ENCODE measurements at regions not wholly inside any gene's neighbourhood (a gene's known extent, or its start where the extent isn't known, plus 50 kb on each side); places are given as distances from the start of the nearest gene placed in this dataset.

- Histone ChIP-seq H3K9me3 (replicated peaks; ENCODE audit: control insufficient read depth, insufficient read depth, low read length) (no peaks in the 10 kb centered on the region; the same call in 2 of the 3 replicates), H2AFZ (ENCODE audit: control insufficient read depth, low read depth, low read length) (no peak overlapping the region), H3K4me1 (ENCODE audit: control insufficient read depth, insufficient read depth, low read length) (no peaks in the 10 kb centered on the region), H3K79me2 (ENCODE audit: control insufficient read depth, insufficient read depth, low read length) (no peaks in the 10 kb centered on the region), H3K4me2 (ENCODE audit: control insufficient read depth, insufficient read depth) (no peak overlapping the region), H3K36me3 (ENCODE audit: control insufficient read depth in 2 of 2, insufficient read depth in 2 of 2, low read length in 1 of 2) (no peaks in the 10 kb centered on the region), H3K27ac (ENCODE audit: control insufficient read depth, insufficient read depth) (no peak overlapping the region), H3K9ac (ENCODE audit: control insufficient read depth, insufficient read depth, low read length) (no peak overlapping the region), H4K20me1 (ENCODE audit: control insufficient read depth, insufficient read depth) (no peaks in the 10 kb centered on the region), H3K27me3 (replicated peaks in 1 of 2; ENCODE audit: control insufficient read depth in 2 of 2, insufficient read depth in 2 of 2, low read length in 1 of 2) (no peaks in the 10 kb centered on the region), H3K4me3 (no peak overlapping the region)
- WGBS (ENCODE audit: insufficient coverage, insufficient replicate concordance, low lambda C conversion rate, missing lambda C conversion rate), result 59% methylated on average over 10 of the region's 10 CpGs
- SMC1A ChIA-PET (ENCODE audit: uncharacterized antibody, unreplicated experiment), result interaction anchor here (0.6 to 1.9 kb wide), 2 partner anchors 30 to 1808 kb away, joined by 3 to 10 read pairs; no protein-coding TSS in a partner anchor
- BruUV-seq (replicated peaks), result no TSS peak
- CTCF ChIA-PET, result interaction anchor here (1.2 to 2.7 kb wide), 2 partner anchors 42 to 301 kb away, joined by 3 to 9 read pairs; no protein-coding TSS in a partner anchor
- no peak for FAIRE-seq
- intact Hi-C loops (cut with micrococcal nuclease; ENCODE audit: unreplicated experiment), result no loop called here
- no peak for ATAC-seq
- POLR2A ChIA-PET, result no interaction called here
- in situ Hi-C loops (cut with MboI), result no loop called here
- RAD21 ChIA-PET (ENCODE audit: unreplicated experiment), result no interaction called here
- no peak for DNase-seq (ENCODE audit: low read depth, low spot score)
- TF ChIP-seq, protein P1, sequence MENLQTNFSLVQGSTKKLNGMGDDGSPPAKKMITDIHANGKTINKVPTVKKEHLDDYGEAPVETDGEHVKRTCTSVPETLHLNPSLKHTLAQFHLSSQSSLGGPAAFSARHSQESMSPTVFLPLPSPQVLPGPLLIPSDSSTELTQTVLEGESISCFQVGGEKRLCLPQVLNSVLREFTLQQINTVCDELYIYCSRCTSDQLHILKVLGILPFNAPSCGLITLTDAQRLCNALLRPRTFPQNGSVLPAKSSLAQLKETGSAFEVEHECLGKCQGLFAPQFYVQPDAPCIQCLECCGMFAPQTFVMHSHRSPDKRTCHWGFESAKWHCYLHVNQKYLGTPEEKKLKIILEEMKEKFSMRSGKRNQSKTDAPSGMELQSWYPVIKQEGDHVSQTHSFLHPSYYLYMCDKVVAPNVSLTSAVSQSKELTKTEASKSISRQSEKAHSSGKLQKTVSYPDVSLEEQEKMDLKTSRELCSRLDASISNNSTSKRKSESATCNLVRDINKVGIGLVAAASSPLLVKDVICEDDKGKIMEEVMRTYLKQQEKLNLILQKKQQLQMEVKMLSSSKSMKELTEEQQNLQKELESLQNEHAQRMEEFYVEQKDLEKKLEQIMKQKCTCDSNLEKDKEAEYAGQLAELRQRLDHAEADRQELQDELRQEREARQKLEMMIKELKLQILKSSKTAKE (IDR thresholded peaks at IDR 0.05; ENCODE audit: low read depth, poor library complexity, severe bottlenecking), result no peak
- TF ChIP-seq WRNIP1 (IDR thresholded peaks at IDR 0.05; ENCODE audit: borderline replicate concordance, low read depth, low read length) (no peak), ASH2L (IDR thresholded peaks at IDR 0.05; ENCODE audit: borderline replicate concordance, low read depth) (no peak), CREM (IDR thresholded peaks at IDR 0.05; ENCODE audit: low read depth) (no peak), STAT3 (IDR thresholded peaks at IDR 0.05; ENCODE audit: low read depth, low read length) (no peak), HCFC1 (IDR thresholded peaks at IDR 0.05; ENCODE audit: low read length) (no peak), TCF7 (IDR thresholded peaks at IDR 0.05; ENCODE audit: borderline replicate concordance) (no peak), ELK1 (IDR thresholded peaks at IDR 0.05; ENCODE audit: low read depth, low read length) (no peak)
- TF ChIP-seq, protein P2, sequence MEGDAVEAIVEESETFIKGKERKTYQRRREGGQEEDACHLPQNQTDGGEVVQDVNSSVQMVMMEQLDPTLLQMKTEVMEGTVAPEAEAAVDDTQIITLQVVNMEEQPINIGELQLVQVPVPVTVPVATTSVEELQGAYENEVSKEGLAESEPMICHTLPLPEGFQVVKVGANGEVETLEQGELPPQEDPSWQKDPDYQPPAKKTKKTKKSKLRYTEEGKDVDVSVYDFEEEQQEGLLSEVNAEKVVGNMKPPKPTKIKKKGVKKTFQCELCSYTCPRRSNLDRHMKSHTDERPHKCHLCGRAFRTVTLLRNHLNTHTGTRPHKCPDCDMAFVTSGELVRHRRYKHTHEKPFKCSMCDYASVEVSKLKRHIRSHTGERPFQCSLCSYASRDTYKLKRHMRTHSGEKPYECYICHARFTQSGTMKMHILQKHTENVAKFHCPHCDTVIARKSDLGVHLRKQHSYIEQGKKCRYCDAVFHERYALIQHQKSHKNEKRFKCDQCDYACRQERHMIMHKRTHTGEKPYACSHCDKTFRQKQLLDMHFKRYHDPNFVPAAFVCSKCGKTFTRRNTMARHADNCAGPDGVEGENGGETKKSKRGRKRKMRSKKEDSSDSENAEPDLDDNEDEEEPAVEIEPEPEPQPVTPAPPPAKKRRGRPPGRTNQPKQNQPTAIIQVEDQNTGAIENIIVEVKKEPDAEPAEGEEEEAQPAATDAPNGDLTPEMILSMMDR (IDR thresholded peaks at IDR 0.05 in 2 of 3, conservative IDR thresholded peaks at IDR 0.05 in 1 of 3; ENCODE audit: control insufficient read depth in 2 of 3, extremely low read depth in 1 of 3, insufficient read depth in 1 of 3, low read depth in 3 of 3, low read length in 3 of 3), result no peak
- TF ChIP-seq, protein P3, sequence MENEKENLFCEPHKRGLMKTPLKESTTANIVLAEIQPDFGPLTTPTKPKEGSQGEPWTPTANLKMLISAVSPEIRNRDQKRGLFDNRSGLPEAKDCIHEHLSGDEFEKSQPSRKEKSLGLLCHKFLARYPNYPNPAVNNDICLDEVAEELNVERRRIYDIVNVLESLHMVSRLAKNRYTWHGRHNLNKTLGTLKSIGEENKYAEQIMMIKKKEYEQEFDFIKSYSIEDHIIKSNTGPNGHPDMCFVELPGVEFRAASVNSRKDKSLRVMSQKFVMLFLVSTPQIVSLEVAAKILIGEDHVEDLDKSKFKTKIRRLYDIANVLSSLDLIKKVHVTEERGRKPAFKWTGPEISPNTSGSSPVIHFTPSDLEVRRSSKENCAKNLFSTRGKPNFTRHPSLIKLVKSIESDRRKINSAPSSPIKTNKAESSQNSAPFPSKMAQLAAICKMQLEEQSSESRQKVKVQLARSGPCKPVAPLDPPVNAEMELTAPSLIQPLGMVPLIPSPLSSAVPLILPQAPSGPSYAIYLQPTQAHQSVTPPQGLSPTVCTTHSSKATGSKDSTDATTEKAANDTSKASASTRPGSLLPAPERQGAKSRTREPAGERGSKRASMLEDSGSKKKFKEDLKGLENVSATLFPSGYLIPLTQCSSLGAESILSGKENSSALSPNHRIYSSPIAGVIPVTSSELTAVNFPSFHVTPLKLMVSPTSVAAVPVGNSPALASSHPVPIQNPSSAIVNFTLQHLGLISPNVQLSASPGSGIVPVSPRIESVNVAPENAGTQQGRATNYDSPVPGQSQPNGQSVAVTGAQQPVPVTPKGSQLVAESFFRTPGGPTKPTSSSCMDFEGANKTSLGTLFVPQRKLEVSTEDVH (IDR thresholded peaks at IDR 0.05; ENCODE audit: low read depth, partially characterized antibody), result no peak
- TF ChIP-seq, protein P4, sequence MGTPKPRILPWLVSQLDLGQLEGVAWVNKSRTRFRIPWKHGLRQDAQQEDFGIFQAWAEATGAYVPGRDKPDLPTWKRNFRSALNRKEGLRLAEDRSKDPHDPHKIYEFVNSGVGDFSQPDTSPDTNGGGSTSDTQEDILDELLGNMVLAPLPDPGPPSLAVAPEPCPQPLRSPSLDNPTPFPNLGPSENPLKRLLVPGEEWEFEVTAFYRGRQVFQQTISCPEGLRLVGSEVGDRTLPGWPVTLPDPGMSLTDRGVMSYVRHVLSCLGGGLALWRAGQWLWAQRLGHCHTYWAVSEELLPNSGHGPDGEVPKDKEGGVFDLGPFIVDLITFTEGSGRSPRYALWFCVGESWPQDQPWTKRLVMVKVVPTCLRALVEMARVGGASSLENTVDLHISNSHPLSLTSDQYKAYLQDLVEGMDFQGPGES (IDR thresholded peaks at IDR 0.05), result no peak
These were observed 76.0 kb upstream of the FAN1 start for GRCh38 chr15:30827625-30828303.
